Psoas muscle (tissue), 7 donors: ENCODE measurements at regions not wholly inside any gene's neighbourhood (a gene's known extent, or its start where the extent isn't known, plus 50 kb on each side); places are given as distances from the start of the nearest gene placed in this dataset.
A peak's percentile ranks its signal among the peaks of the same experiment; 100 is the strongest.

Experiments
- ATAC-seq, 4 donors: fragments of 200-7000 bp; cut with Tn5 transposase; one replicate each; pipeline ENCODE4 v1.9.1; 2020; ENCODE audit warnings: moderate library complexity in 3 of 4, mild to moderate bottlenecking in 2 of 4
- DNase-seq, 2 donors: peaks; one replicate each; pipeline ENCODE4 v3.0.0-alpha.2; 2020
- H3K27ac ChIP-seq: fragments of 200-600 bp; one replicate; pipeline ENCODE4 v1.8.0; 2022
- H3K27me3 ChIP-seq, 3 donors: fragments of 200-600 bp in 1 of 3; one replicate each; pipeline versions ENCODE4 v1.6.1 to v1.8.0; 2013 to 2022; ENCODE audit warnings: low read length in 2 of 3, mild to moderate bottlenecking in 2 of 3, moderate library complexity in 1 of 3; ENCODE audit not compliant: insufficient read depth in 3 of 3
- H3K36me3 ChIP-seq, 2 donors: fragments of 200-600 bp in 1 of 2; one replicate each; pipeline versions ENCODE4 v1.6.1 to v1.8.0; 2013 to 2022; ENCODE audit warnings: low read depth in 1 of 2, mild to moderate bottlenecking in 1 of 2, moderate library complexity in 1 of 2; ENCODE audit not compliant: insufficient read depth in 1 of 2
- H3K4me1 ChIP-seq: fragments of 200-600 bp; one replicate; pipeline ENCODE4 v1.8.0; 2022
- H3K4me3 ChIP-seq: fragments of 200-600 bp; one replicate; pipeline ENCODE4 v1.8.0; 2022; ENCODE audit warnings: mild to moderate bottlenecking
- H3K9me3 ChIP-seq: fragments of 200-600 bp; one replicate; pipeline ENCODE4 v1.8.0; 2022
- WGBS, 3 donors: extraction: QIAGEN DNeasy Blood & Tissue Kit; methylation state at CpG; one replicate each; pipeline versions ENCODE4 v1.1.6 to v1.1.7; 2013; 5-methylcytosine and 5-hydroxymethylcytosine counted together
- intact Hi-C, 2 donors: fragments of 100-400 bp; cut with DNase I; formaldehyde crosslinking; loops; one replicate each; pipeline versions ENCODE4 v1.11.0 to v1.14.2; 2022
- TF ChIP-seq, protein P1 (sequence below): fragments of 200-600 bp; IDR thresholded peaks from one replicate; pipeline ENCODE4 v1.8.0; 2022; ENCODE audit warnings: antibody characterized with exemption
- donor health status: healthy with polysubstance abuse.
- donor health status: DM: no; HTN: no; CAD: no; lungs with moderate emphysema.
- donor health status: Bipolar disorder and iron deficiency.
- donor health status: healthy.
- donor health status: DM: yes; HTN: yes; CAD: no.
- donor health status: DM: no; HTN: no; CAD: no.
- donor health status: DM: yes; HTN: yes; CAD: no.

DNA sequence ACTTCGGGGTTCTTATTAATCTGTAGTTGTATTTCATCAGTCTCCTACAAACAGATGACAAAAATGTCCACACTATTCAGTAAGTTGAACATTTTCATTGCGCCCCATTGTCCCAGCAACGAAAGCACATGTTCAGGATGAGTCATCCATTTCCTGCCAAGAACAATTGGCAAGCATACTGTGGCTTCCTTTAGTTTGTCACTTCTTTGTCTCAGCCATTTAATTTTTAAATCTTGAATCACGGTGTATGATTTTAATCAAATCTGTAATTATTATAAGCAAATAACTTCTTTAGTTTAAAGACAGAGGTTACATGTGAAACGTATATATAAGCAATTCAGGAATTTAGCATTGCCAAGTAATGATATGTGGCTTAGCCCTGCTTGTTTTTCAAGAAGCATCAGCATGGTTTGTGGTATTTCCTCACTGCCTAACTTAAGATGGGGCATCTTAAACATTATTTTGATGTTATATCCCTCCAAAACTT, 211.3 kb upstream of the KRR1 start:
- Histone ChIP-seq H3K27ac (peak overlapping the region; percentile 59), H3K4me3 (no peak overlapping the region), H3K4me1 (peaks cover 25% of the 10 kb centered on the region), H3K27me3 (no peaks in the 10 kb centered on the region), H3K36me3 (no peaks in the 10 kb centered on the region), H3K9me3 (no peaks in the 10 kb centered on the region)
- 5 to 7% (median 7%) methylated on average over 5 of the region's 5 CpGs for WGBS, 3 donors
- intact Hi-C loops: loop anchor here in 1 of 2 donors (10.0 kb wide), 1 partner anchor 312 kb away; the partner anchor contains the start of gene PHLDA1
- TF ChIP-seq, protein P1, sequence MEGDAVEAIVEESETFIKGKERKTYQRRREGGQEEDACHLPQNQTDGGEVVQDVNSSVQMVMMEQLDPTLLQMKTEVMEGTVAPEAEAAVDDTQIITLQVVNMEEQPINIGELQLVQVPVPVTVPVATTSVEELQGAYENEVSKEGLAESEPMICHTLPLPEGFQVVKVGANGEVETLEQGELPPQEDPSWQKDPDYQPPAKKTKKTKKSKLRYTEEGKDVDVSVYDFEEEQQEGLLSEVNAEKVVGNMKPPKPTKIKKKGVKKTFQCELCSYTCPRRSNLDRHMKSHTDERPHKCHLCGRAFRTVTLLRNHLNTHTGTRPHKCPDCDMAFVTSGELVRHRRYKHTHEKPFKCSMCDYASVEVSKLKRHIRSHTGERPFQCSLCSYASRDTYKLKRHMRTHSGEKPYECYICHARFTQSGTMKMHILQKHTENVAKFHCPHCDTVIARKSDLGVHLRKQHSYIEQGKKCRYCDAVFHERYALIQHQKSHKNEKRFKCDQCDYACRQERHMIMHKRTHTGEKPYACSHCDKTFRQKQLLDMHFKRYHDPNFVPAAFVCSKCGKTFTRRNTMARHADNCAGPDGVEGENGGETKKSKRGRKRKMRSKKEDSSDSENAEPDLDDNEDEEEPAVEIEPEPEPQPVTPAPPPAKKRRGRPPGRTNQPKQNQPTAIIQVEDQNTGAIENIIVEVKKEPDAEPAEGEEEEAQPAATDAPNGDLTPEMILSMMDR: no peak
- DNase-seq (peak in 1 of 2 donors; percentile 15), ATAC-seq (peak; percentile 64 to 86 (median 76))

DNA sequence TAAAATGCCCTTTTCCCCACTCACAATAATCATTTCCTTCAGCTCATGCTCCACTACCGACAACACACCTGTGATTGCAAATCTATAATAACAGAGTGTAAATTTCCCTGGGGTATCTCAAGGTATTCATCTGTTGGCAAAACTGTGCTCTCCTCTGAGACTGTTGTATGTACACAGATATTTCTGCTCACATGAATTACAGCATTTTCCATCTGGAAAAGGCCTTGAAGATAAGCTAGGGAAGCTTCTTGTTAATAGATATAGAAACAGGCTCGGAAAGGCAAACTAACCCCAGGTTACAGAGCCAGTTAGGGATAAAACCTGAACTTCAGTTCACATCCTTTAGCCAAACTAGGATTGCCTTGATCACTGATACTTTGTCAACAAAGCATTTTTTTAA, 210.4 kb upstream of the KRR1 start:
- no peak overlapping the region for H3K4me3 ChIP-seq
- WGBS, 3 donors: 66 to 72% (median 68%) methylated on average over 2 of the region's 2 CpGs
- no peaks in the 10 kb centered on the region for H3K36me3 ChIP-seq
- peaks cover 25% of the 10 kb centered on the region for H3K4me1 ChIP-seq
- no peak for ATAC-seq
- no peaks in the 10 kb centered on the region for H3K9me3 ChIP-seq
- no peak for DNase-seq
- intact Hi-C loops: loop anchor here in 1 of 2 donors (10.0 kb wide), 1 partner anchor 313 kb away; the partner anchor contains the start of gene PHLDA1
- TF ChIP-seq, protein P1: no peak
- H3K27me3 ChIP-seq: no peaks in the 10 kb centered on the region
- H3K27ac ChIP-seq: peak overlapping the region; percentile 54

DNA sequence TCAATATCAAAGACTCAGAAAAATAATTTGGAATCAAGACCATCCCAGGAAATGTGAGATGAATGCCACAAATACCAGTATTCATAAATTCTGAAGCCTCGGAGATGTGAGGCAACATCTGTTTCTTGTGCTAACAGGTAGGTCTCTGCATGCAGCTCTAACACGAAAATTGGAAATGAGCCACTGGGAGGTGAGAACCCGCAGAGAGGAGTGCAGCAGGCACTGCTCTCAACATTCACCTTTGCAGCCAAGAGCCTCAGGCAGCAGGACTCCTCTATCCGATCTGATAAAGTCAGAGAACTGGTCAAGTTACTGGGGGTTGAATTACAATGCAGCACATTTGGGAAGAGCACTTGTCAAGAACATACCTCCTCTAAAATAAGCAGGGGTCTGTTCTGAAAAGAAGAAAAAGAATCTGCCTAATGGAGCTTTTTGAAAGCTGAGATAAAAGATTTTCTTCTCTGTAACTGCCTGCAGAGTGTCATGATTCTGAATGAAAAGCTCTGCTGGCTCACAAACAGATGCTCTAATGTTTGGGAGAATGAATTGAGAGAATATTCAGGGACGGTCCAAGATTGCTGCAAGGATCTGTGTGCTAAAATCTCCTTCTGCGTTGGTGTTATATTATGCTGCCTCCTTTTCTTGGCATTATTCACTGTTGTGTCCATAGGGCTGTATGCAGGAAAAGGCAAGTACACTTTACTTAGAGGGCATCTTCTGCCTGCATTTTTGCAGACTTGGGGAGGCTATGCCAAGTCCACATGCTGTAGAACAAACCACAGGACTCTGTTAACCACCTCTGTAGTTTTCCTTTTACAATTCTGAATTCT, 209.6 kb upstream of the KRR1 start:
- Histone ChIP-seq H3K9me3 (no peaks in the 10 kb centered on the region), H3K27me3 (no peaks in the 10 kb centered on the region), H3K27ac (no peak overlapping the region), H3K4me3 (no peak overlapping the region), H3K4me1 (peaks cover 25% of the 10 kb centered on the region), H3K36me3 (no peaks in the 10 kb centered on the region)
- WGBS, 3 donors: 14 to 22% (median 18%) methylated on average over 6 of the region's 6 CpGs
- no peak for DNase-seq
- intact Hi-C loops: loop anchor here in 1 of 2 donors (10.0 kb wide), 1 partner anchor 314 kb away; the partner anchor contains the start of gene PHLDA1
- TF ChIP-seq, protein P1: no peak
- ATAC-seq: no peak

DNA sequence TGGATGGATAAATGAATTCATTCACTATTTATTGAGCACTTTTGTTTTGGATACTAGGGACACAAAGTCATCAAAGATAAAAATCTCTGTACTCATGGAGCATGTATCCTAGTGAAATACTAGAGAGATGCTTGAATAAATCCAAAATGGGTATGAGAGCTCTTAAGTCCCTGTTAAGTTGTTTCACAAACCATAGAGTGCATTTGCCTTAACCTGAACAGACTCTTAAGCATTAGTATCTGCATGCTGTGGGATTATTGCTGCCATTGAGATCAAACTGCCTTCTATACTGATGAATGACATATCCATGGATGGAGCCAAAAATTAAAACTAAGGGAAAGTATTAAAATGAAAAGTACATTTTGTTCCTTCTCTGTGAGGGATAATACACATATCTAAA, 206.5 kb upstream of the KRR1 start:
- no peaks in the 10 kb centered on the region for H3K36me3 ChIP-seq
- H3K27ac ChIP-seq: no peak overlapping the region
- no peaks in the 10 kb centered on the region for H3K9me3 ChIP-seq
- no peaks in the 10 kb centered on the region for H3K27me3 ChIP-seq
- intact Hi-C loops: no loop called here
- DNase-seq (no peak), ATAC-seq (no peak)
- TF ChIP-seq, protein P1: no peak
- H3K4me1 ChIP-seq: peaks cover 21% of the 10 kb centered on the region
- no peak overlapping the region for H3K4me3 ChIP-seq
